NCI-H524 treated with DMSO at 0.1 percent for 48 hours (cell line): ENCODE measurements at regions not wholly inside any gene's neighbourhood (a gene's known extent, or its start where the extent isn't known, plus 50 kb on each side); places are given as distances from the start of the nearest gene placed in this dataset.
"Not testable (repeated sequence)": the region's sequence is repeated elsewhere in the genome, so short reads cannot be mapped to it uniquely, and the experiment has no call there.

Source experiments
- DNase-seq: peaks from one replicate; lab custom pipeline; 2025; lab: John Stamatoyannopoulos, UW

DNA sequence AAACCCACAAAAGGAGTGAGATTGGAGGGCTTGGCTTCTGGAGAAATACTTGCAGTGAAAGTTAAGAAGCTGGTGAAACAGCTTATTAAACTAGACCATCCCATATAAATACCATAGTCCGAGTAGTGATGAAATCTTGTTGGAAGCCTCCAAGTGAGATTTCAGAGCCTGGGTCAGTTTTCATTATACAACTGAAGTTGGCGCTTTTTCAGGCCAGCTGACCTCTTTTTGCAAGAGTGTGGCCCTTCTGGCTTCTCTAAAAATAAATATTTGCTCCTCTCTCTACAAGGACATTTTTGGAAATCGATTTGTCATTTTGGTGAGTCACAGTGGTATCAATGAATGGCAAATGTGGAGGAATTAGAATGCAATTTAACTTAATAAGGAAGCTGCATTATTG is 51.2 kb upstream of the THRB start:
- no peak for DNase-seq

DNA sequence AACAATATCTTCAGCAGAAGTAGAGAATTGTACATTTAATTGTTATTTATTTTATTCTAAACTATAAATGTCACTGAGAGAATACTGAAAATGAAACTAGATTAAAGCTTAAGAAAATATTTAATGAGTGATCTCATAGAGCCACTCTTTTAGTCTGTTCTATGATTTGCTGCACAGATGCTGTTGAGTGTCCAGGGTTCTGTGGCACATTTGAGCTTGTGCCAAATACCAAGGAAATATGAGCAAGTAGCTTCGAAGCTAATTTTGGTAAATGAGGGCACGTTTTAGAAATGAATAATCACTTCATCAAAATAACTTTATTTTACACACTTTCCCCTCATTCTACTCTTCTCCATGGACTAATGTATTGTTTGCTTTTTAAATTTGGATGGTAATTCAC is 53.6 kb upstream of the THRB start:
- DNase-seq, result no peak

DNA sequence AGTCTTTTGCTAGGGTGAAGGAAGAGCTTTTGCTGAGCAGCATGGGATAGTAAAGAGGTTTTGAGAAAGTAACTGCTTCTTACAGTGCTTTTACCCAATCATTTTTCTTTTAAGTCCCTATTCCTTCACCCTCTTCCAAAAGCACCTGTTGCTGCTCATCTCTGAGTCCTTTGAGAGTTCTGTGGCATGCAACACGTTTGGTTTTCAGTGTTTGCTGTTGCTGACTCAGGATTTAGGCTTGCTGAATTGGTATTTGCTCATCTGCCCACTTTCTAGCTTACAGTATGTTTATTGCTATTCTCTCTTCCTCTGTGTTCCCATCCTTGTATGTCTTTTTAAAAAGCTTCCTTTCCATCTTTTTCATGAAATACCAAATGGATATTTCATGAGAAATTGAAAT is 55.9 kb upstream of the THRB start:
- no peak for DNase-seq

DNA sequence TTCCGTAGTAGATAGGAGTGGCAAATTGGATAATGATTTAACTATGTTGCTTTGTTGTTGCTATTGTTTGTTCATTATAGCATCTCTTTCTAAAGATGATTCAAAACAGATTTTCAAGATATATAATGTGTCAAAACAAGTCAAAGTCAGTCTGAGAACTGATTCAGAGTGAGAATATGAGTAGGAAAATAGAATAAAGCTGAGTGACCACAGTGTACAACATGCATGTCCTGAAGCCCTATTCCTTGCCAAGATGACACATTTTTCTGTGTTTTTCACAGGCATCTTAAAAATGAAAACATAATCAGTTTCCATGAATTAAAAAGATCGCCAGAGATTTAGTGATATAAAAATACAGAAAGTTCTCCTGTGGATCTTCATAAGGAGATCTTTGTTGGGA is 57.0 kb upstream of the THRB start:
- no peak for DNase-seq

DNA sequence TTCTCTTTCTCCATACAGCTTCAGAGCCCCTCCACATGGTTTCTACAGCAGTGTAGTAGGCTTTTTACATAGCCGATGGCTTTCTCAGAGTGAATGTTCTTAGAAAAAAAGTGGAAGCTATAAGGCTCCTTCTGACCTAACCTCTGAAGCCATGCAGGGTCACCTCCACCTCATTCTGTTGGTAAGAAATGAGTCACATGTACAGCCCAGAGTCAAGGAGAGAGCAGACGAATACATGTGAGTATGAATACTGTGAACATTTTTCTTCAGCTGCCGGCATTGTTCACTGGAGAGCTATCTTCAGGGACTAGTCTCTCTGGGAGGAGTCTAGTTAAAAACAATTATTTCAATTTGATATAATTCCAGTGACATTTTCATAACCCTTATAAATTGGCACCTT is 68.2 kb upstream of the THRB start:
- DNase-seq, result no peak

DNA sequence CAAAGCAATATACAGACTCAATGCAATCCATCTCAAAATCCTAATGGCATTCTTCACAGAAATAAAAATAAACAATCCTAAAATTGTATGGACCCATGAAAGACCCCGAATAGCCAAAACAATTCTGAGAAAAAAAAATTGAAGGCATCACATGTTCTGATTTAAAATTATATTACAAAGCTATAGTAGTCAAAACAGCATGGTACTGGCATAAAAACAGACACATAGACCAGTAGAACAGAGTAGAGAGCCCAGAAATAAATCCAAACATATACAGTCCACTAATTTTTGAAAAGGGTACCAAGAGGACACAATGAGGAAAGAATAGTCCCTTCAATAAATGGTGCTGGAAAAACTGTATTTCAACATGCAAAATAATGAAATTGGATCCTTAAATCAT is 70.4 kb upstream of the THRB start:
- DNase-seq, result no peak

DNA sequence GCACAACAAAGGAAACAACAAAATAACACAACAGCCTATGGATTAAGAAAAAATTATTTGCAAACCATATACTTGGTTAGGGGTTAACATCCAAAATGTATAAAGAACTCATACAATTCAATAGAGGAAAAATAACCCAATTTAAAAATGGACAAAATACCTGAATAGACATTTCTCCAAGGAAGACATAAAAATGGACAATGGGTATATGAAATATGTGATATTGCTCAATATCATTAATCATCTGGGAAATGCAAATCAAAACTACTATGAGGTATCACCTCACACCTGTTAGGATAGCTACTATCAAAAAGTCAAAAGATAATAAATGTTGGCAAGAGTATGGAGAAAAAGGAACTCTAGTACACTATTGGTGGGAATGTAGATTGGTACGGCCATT is 71.0 kb upstream of the THRB start:
- DNase-seq, result no peak

DNA sequence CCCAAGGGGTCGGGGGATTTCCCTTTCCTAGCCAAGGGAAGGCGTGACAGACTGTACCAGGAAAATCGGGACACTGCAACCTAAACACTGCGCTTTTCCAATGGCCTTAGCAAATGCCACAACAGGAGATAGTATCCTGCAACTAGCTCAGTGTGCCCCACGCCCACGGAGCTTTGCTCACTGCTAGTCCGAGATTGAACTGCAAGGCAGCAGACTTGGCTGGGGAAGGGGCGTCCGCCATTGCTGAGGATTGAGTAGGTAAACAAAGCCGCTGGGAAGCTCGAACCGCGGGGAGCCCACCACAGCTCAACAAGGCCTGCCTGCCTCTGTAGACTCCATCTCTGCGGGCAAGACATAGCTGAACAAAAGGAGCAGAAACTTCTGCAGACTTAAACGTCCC is 72.3 kb upstream of the THRB start:
- no peak for DNase-seq

DNA sequence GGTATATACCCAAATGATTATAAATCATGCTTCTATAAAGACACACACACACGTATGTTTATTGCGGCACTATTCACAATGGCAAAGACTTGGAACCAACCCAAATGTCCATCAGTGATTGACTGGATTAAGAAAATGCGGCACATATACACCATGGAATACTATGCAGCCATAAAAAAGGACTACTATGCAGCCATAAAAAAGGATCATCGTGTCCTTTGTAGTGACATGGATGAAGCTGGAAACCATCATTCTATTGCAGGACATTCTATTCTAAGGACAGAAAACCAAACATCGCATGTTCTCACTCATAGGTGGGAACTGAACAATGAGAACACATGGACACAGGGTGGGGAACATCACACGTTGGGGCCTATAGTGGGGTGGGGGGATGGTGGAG is 77.8 kb upstream of the THRB start:
- DNase-seq, result not testable (repeated sequence)

DNA sequence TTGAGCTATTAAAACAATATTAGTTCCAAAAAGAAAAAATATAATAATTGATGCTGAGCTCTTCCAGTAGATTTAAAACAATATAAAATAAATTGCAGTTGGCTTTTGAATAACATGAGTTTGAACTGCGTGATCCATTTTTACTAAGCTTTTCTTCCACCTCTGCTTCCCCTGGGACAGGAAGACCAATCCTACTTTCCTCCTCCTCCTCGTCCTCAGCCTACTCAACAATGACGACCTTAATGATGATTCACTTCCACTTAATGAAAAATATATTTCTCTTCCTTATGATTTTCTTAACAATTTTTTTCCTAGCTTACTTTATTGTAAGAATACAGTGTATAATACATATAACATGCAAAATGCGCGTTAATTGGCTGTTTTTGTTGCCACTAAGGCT is 78.9 kb upstream of the THRB start:
- DNase-seq, result no peak

DNA sequence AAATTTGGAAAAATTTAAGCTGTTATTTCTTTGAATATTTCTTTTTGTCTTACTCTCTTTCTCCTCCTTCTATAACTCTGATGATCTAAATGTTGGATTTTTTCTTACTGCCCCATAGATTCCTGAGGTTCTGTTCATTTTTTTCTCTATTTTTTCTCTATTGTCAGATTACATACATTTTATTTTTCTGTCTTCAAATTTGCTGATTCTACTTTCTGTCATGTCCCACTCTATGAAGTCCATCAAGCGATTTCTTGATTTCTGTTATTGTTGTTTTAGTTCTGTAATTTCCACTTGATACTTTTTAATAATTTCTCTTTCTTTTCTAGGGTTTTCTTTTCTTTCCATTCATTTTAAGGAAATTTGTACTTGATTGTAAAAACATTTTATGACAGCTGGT is 83.7 kb upstream of the THRB start:
- DNase-seq, result no peak

DNA sequence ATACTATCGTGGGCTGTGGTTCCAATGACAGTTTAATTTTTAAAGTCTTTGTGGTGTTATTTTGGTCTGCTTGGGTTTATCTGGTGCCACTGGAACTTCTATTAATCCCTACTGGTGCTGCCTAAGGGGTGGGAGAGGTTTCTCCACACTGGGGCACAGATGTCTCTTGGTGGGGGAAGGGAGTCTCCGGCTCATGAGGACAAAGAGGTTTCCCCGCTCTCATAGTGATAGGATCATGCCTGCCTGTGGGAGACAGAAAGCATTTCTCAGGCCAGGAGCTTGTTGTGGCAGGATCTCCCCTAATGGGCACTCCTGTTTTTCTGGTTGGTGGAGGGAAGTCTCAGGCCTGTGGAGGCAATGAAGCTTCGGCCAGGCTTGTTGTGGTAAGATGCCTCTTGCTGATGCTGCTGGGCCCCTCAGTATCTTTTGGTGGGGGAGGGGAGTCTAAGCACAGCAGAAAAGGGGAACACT is 84.3 kb upstream of the THRB start:
- DNase-seq, result no peak

DNA sequence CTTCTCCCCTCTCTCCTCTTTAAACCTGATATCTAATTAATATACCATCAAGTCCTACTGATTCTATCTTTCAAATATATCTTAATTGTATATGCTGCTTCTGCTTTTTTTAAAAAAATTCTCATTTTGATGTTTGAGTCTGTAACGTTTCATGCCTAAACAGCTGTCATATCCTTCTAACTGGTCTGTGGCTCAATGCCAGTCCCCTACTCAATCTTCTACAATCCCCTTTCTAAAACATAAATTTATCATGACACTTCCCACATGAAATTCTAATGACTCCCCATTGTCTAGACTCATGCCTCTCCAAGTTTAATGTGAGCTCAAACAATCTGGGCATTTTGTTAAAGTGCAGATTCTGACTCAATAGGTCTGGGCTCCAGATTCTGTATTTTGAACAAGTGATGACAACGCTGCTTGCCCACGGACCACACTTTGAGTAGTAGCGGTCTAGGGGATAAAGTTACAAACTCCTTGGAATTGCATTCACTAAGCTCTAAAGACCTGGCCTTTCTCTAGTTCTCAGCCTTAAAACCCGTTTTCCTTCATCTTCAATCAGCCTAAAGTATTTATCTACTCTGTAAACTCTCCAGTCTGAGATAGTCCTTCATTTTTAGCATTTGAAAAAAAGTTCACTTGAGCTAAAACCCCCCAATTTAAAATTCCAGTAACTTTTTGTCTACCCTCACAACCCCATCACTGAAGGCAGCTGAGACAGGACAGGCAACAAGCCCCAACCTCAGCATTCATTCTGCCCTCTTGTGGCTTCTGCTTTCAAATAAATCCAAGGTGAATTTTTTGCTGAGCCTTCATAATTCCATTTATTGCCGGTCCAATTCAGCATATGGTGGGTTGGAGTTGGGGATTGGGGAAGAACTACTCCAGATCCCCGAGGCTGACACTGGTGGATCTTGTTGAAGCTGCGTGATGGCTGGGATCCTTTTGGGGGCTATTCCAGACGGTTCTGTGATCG is 88.1 kb upstream of the THRB start:
- no peak for DNase-seq

DNA sequence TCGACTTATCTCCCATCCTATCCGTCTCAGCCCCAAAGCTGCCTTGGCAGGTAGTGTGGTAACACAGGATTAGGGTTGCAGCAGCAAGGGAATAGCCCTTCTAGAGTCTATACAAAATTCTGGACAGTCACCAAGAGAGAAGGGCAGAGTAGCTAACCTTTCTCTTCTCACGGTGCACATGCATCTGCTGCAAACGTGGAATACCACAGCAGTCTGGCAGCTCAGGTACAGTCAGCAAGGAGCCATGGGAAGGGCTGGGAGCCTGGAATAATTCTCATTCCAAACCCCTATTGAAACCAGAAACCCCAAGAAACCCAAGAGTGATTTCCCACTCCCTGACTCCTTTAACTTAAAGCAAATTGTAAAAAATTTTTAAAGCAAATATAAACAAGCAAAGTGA is 92.3 kb upstream of the THRB start:
- DNase-seq, result no peak

DNA sequence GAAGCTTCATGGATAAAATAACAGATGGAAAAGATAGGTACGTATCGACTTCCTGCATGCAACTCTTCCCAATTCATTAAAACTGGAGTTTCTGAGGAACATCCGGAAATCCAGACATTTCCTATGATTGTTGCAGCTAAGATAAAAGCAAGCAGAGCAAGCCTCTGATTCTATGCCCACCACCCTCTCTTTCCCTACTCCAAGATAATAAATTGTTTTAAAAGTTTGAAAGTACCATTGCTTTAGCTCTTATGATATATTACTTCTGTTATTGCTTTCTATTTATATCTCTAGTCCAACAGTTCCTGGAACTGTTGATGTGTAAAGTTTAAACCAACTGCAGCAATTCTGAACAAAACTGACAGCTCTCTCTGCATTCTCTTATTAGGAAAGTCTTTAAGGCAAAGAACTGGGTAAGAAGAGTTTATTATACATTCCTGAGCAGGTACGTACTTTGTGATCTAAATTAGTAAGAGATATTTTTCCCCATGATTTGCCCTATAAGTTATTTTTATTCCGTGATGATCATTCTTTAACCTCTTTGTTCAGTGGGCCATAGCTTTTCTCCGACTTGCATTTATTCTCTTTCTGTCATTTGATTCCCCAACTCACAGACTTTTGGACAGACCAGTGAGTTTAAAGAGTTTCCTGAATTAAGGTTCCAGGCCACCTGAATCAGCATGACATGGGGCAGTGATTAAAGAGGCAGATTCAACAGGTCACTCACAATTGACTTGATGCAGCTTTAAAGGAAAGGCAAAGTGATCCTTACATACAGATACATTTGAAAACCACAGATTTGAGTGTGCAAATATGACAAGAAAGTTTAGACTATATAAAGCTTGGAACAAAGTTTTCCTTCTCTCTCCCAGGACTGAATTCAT is 94.2 kb upstream of the THRB start:
- DNase-seq, result no peak

DNA sequence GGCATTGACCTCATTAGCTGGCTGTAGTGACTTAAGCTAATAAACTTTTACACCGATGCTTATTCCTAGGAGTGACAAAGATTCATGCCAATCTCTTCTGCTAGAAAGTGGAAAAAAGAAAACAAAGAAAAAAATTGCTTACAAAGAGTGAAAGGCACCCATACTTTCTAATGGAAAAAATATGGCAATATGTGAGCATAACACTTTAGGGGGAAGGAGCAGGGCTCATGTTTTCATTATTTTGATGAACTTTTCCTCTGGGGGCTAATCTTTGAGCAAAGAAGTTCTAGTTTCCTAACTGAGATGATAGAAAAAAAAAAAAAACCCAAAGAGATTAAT is 94.8 kb upstream of the THRB start:
- no peak for DNase-seq

DNA sequence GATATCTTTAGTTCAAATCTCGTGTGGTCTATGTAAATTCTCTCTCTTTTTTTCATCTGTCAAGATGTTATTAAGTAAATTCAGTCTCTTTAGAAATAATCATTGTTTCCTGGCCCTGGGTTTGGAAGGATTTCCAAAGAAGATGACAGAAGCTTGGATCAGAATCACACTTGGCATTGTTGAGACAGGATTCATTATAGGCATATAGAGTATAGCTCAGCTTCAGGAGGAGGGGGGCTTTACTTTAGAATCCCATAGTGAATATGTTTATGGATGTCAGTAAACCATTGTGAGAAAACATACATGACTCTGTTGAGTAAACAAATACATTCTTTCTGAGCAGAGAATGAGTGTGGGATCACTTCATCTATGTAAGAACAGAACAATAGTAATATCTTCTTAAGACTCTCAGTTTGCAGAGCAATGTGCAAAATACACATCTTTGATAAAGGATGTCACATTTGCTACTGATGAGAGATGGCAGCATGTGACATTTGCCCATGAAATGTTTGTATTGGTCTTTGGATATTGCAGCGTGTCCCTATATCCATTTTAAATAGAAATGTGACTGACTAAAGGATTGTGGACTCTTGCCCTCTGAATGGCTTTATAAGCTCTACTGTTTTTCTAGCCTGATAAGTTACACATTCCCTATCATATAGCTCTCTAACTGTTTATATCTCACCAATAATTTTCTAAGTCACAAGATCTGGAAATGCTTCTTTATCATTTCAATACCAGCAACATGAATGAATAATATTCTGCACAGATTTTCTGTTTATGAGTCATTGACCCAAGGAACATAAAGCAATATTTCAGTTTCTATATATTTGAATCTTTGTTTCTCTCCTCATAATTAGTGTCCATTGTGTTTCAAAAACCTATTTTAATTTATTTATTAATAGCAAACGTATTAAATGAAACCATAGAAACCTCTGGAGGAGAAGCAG is 95.6 kb upstream of the THRB start:
- no peak for DNase-seq

DNA sequence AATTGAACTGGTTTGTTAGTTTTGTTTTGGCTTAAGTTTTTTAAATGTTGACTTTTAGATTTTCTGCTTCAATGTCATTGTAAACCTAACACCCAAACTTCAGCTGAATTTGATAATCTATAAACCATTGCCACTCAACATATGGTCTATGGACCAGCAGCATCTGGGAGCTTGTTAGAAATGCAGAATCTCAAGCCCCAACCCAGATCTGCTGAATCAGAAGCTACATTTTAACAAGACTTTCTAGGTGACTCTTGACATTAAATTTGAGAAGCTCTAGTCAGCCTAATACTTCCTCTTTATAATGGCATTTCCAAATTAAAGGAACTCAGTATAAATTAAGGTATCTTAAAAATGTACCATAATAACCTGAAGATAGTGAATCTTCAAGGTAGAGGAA is 96.5 kb upstream of the THRB start:
- no peak for DNase-seq

DNA sequence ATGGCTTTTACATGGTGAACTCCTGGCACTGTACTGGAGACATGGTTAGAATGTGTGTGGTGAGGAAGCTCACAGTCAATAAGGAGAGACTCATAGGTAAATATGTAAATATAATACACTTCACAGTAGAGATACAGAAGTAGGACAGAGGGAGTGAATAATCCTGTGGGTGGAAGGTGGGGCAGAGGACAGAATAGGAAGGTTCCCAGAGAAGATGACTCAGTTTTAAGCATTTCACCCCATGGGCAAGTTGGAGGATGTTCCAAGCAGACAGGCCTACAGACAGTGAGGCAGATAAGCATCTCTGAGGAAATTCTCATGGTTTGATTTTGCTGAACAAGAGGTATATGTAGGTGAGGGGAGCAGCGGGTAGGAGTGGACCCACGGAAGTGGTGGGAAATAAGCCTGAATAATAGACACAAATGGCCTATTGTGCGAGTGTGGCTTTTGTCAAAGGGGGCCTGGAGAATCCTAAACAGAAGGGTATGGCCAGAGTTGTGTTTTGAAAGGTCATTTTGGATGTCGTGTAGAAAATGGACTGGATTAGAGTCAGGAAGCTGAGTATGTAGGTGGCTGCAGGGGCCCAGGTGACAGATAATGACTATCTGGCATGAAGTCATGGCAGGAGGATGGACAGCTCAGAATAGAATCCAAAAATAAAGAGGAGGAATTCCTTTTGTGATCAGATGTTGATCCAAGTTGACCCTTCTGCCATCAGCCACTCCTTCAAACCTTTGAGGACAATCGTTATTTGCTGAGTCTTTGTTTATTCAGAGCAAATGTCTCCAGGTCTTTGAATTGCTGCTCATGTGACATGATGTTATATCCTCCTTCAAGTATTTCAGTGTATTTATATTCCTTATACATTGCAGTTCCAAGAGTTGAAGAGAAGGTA is 97.3 kb upstream of the THRB start:
- DNase-seq, result no peak

DNA sequence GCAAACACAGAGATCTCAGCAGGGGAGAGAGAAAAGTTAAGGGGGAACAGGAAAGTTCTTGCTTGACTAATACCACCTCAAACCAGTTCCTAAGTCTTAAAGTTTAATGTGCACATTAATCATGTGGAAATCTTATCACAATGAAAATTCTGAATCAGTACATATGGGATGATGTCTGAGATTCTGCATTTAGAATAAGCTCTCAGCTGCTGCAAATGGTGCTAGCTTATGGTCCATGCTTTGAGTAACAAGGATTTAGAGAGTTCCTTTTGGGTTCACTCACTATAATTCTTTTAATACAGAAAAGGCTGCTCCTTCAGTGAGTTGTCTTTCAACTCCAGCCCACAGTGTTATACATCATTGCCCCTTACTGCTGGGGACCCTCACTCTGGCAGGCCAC is 99.5 kb upstream of the THRB start:
- no peak for DNase-seq

DNA sequence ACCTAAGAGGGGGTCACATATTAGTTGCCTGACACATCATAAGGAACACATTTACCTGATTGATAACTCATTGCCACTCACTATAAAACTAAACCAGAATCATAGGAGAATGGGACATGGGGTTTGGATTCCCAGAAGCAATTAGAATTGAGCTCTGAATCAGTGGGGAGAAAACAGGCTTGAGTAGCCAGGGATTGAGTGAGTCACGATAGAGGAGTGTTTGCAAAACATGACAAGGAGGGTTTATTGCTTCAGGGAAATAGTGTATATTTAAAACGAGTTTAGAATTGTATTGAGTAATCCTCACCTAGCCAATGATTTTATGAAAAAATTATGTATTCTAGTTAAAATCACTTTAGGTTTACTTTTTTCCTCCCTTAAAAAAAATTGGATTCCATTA is 101.1 kb upstream of the THRB start:
- no peak for DNase-seq
